Testis (tissue), 2 donors: ENCODE measurements at regions not wholly inside any gene's neighbourhood (a gene's known extent, or its start where the extent isn't known, plus 50 kb on each side); places are given as distances from the start of the nearest gene placed in this dataset.

ENCODE experiments used
- CTCF ChIP-seq, 3 experiments: fragments of 450-650 bp in 2 of 3; fragments of 200-600 bp in 1 of 3; sonication (generic) in 1 of 3; IDR thresholded peaks; one replicate each; pipeline ENCODE4 v1.5.1; 2016 to 2019; ENCODE audit warnings: antibody characterized with exemption in 3 of 3, mild to moderate bottlenecking in 2 of 3, moderate library complexity in 1 of 3
- POLR2A ChIP-seq: fragments of 450-650 bp; IDR thresholded peaks from one replicate; pipeline ENCODE4 v1.6.1; 2017; ENCODE audit warnings: antibody characterized with exemption, mild to moderate bottlenecking, moderate library complexity

GRCh38 chr12:19857204-19857603 is 417.9 kb downstream of the AEBP2 start:
- TF ChIP-seq CTCF (IDR thresholded peaks at IDR 0.05) (no peak), POLR2A (no peak)
